BJ (cell line): ENCODE measurements at regions not wholly inside any gene's neighbourhood (a gene's known extent, or its start where the extent isn't known, plus 50 kb on each side); places are given as distances from the start of the nearest gene placed in this dataset.

Experiments used
- CTCF ChIA-PET: fragments of 350-600 bp; formaldehyde crosslinking; extraction: SDS; loops from one replicate; lab custom pipeline; 2021; ENCODE audit warnings: antibody characterized with exemption, inconsistent platforms; lab: Yijun Ruan, JAX
- POLR2A ChIA-PET: fragments of 300-600 bp; sonication (Branson Sonifier 250); formaldehyde crosslinking; extraction: SDS; loops from one replicate; lab custom pipeline; 2021; ENCODE audit warnings: antibody characterized with exemption; lab: Charles Lee
- DNase-seq: peaks from one replicate; pipeline ENCODE4 v3.0.0-alpha.2; 2011; ENCODE audit warnings: low read depth
- H3K27me3 ChIP-seq: 2 replicates; pipeline ENCODE4 v1.6.0; 2011; ENCODE audit warnings: low read length; ENCODE audit not compliant: control insufficient read depth, insufficient read depth
- H3K36me3 ChIP-seq: 2 replicates; pipeline ENCODE4 v1.5.1; 2011; ENCODE audit warnings: low read length; ENCODE audit not compliant: control insufficient read depth, insufficient read depth
- H3K4me3 ChIP-seq: 2 replicates; pipeline ENCODE4 v1.5.1; 2011; ENCODE audit warnings: low read depth, mild to moderate bottlenecking, control low read depth, low read length
- TF ChIP-seq, protein P1 (sequence below): IDR thresholded peaks from 2 replicates; pipeline ENCODE4 v1.5.1; 2011; ENCODE audit warnings: low read depth, mild to moderate bottlenecking, control low read depth, inconsistent platforms, low read length, moderate library complexity; ENCODE audit not compliant: insufficient read depth

DNA sequence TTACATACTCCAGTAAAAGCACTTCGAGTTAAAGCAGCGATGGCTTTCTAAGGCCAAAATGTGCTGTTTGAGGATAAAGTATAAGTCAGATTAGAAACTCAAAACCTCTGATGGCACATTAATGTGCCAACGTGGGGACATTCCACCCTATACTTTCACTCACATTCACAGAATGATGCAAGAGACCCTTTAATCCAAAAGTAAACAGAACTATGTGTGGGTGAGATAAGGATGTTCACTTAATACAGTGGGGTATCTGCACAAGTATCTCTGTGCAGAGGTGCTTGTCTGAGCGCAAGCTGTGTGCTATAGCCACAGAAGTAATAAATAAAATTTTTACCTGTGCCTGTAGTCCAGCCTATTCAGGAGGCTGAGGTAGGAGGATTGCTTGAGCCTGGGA lies 100.3 kb upstream of the CHL1 start:
- H3K36me3 ChIP-seq, result no peaks in the 10 kb centered on the region
- TF ChIP-seq, protein P1, sequence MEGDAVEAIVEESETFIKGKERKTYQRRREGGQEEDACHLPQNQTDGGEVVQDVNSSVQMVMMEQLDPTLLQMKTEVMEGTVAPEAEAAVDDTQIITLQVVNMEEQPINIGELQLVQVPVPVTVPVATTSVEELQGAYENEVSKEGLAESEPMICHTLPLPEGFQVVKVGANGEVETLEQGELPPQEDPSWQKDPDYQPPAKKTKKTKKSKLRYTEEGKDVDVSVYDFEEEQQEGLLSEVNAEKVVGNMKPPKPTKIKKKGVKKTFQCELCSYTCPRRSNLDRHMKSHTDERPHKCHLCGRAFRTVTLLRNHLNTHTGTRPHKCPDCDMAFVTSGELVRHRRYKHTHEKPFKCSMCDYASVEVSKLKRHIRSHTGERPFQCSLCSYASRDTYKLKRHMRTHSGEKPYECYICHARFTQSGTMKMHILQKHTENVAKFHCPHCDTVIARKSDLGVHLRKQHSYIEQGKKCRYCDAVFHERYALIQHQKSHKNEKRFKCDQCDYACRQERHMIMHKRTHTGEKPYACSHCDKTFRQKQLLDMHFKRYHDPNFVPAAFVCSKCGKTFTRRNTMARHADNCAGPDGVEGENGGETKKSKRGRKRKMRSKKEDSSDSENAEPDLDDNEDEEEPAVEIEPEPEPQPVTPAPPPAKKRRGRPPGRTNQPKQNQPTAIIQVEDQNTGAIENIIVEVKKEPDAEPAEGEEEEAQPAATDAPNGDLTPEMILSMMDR, result no peak
- no peaks in the 10 kb centered on the region for H3K27me3 ChIP-seq
- POLR2A ChIA-PET, result no interaction called here
- CTCF ChIA-PET, result no interaction called here
- no peak for DNase-seq
- no peak overlapping the region for H3K4me3 ChIP-seq

DNA sequence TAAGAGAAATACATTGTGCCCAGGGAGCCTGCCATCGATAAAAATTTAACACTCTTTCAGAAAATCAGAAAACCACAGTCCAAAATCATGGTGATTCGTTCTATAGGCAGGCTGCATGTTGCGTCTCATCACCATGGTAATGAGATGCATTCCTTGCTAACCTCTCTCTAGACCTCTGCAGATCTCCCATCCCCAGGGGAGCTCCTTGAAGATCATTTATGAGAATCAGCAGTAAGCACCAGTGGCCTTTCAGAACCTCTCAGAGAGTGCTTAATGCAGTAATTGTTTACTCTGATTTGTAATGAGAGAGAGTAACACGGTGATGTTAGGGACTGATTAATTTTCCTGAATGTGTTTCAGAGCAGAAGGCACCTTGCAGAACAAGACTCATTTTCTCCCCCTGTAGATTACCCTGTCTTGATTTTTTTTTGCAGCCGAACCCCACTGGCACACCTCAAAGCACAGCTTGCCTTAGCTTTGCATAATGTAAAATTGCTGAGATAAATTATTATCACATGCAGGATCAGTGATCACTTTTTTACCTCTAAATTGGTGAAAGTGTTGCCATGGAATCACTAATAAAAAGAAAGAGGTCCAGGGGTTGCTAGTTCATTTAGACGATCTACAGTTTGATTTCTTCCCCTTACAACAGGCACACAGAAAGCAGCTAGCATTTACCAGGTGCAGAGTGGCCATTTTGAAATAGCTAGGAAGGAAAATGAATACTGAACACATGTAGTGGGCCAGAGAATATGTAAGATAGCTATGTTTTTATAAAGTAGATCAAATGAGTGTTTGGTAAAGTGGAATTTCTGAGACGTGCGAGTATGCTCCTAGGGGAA lies 98.9 kb upstream of the CHL1 start:
- no peak for DNase-seq
- ChIA-PET CTCF (no interaction called here), POLR2A (no interaction called here)
- TF ChIP-seq, protein P1, result no peak
- no peaks in the 10 kb centered on the region for H3K36me3 ChIP-seq
- H3K4me3 ChIP-seq, result no peak overlapping the region
- no peaks in the 10 kb centered on the region for H3K27me3 ChIP-seq

DNA sequence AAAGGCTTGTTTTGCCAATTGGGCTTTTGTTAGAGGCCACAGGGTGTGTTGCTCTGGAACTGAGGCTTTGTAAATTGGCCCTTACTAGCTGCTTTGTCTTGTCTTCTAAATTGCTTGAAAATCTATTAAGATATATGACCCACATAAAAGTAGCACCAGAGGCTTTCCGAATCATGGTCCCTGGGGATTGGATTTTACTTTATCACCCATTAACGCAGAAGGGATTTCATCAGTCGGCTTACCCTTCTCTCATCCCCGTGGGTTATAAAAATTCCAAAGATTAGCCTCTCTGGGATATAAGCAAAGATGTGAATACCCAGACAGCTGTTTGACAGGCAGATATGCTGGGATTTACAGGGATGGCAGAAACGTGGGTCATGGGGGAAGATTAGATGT lies 98.3 kb upstream of the CHL1 start:
- TF ChIP-seq, protein P1, result no peak
- CTCF ChIA-PET, result no interaction called here
- Histone ChIP-seq H3K27me3 (no peaks in the 10 kb centered on the region), H3K36me3 (no peaks in the 10 kb centered on the region), H3K4me3 (no peak overlapping the region)
- POLR2A ChIA-PET, result no interaction called here
- no peak for DNase-seq

DNA sequence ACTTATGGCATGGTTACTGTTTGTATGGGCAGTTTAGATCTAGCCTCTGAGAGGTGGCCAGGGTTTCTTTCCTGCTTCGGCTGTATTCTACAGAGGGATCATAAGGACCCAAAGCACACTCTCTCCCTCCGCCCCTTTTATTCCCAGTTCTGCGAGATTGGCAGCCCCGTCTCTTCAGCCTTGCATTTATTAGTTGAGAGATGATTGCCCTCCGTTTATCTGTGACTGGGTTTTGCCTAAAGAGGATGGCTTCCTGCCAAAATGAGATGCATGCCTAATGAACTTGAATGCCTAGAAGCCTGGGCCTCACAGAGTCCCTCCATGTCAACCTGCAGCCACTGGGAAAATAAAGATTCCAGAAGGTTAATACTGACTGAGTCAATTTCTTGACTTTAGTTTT lies 97.1 kb upstream of the CHL1 start:
- CTCF ChIA-PET, result no interaction called here
- POLR2A ChIA-PET, result no interaction called here
- TF ChIP-seq, protein P1, result no peak

DNA sequence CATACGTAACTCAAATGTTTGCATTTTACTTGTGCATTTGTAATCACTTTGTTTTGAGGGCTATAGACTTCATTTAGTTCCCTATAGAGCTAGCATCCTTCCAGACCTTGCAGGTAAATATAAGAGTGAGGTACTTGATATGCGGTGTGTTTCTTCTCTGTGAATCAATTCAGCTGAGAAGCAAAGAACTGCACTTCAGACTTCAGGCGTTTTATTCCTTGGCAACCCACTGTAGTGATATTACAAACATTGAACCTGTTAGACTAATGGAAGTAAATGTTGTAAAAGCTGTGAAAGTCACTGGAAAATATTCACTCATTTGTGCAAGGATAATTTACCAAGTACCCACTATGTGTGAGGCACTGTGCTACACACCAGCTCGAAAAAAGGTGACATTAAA lies 94.1 kb upstream of the CHL1 start:
- POLR2A ChIA-PET, result no interaction called here
- no peak for DNase-seq
- H3K36me3 ChIP-seq, result no peaks in the 10 kb centered on the region
- CTCF ChIA-PET, result no interaction called here
- H3K27me3 ChIP-seq, result no peaks in the 10 kb centered on the region
- TF ChIP-seq, protein P1, result no peak
- H3K4me3 ChIP-seq, result no peak overlapping the region

More for the DNA sequence above, 97.1 kb upstream of the CHL1 start:
- no peak overlapping the region for H3K4me3 ChIP-seq
- no peaks in the 10 kb centered on the region for H3K36me3 ChIP-seq
- DNase-seq, result no peak
- H3K27me3 ChIP-seq, result no peaks in the 10 kb centered on the region
